Uterus (tissue), 3 donors: ENCODE measurements at regions not wholly inside any gene's neighbourhood (a gene's known extent, or its start where the extent isn't known, plus 50 kb on each side); places are given as distances from the start of the nearest gene placed in this dataset.
A peak's percentile ranks its signal among the peaks of the same experiment; 100 is the strongest.
"Not testable (repeated sequence)": the region's sequence is repeated elsewhere in the genome, so short reads cannot be mapped to it uniquely, and the experiment has no call there.

Experiments used
- DNase-seq, 2 donors: peaks; one replicate each; pipeline ENCODE4 v3.0.0-alpha.2; 2019 to 2020
- H3K27ac ChIP-seq, 2 donors: fragments of 200-600 bp; sonication (generic); 1 replicate in 1 of 2; 2 replicates in 1 of 2; pipeline ENCODE4 v1.5.1; 2016 to 2018
- H3K27me3 ChIP-seq, 2 donors: fragments of 200-600 bp; sonication (generic); one replicate each; pipeline ENCODE4 v1.5.1; 2018 to 2019; ENCODE audit warnings: control low read depth in 1 of 2
- H3K36me3 ChIP-seq, 2 donors: fragments of 200-600 bp; sonication (generic); one replicate each; pipeline ENCODE4 v1.5.1; 2019; ENCODE audit warnings: control low read depth in 1 of 2
- H3K4me1 ChIP-seq, 2 donors: fragments of 200-600 bp; sonication (generic); one replicate each; pipeline ENCODE4 v1.5.1; 2018 to 2019; ENCODE audit warnings: control low read depth in 1 of 2
- H3K4me3 ChIP-seq, 2 donors: fragments of 200-600 bp; sonication (generic); 1 replicate in 1 of 2; 2 replicates in 1 of 2; pipeline ENCODE4 v1.5.1; 2018 to 2019; ENCODE audit warnings: mild to moderate bottlenecking in 1 of 2
- H3K9me3 ChIP-seq, 2 donors: fragments of 200-600 bp; sonication (generic); one replicate each; pipeline ENCODE4 v1.5.1; 2019; ENCODE audit warnings: control low read depth in 1 of 2
- POLR2A ChIP-seq, 2 donors: fragments of 450-650 bp; IDR thresholded peaks; one replicate each; pipeline ENCODE4 v1.6.1; 2016; ENCODE audit warnings: antibody characterized with exemption in 2 of 2, mild to moderate bottlenecking in 1 of 2, moderate library complexity in 1 of 2
- intact Hi-C: fragments of 100-400 bp; cut with DNase I; formaldehyde crosslinking; loops from one replicate; pipeline ENCODE4 v1.15.1; 2023; ENCODE audit warnings: low total_unique reads
- TF ChIP-seq, protein P1 (sequence below), 4 experiments: fragments of 200-600 bp in 2 of 4; fragments of 450-650 bp in 2 of 4; sonication (generic) in 2 of 4; IDR thresholded peaks; one replicate each; pipeline ENCODE4 v1.5.1; 2016 to 2019; ENCODE audit warnings: antibody characterized with exemption in 4 of 4, mild to moderate bottlenecking in 2 of 4, moderate library complexity in 1 of 4
- donor health status: DM: yes; HTN: yes; CAD: no.

DNA sequence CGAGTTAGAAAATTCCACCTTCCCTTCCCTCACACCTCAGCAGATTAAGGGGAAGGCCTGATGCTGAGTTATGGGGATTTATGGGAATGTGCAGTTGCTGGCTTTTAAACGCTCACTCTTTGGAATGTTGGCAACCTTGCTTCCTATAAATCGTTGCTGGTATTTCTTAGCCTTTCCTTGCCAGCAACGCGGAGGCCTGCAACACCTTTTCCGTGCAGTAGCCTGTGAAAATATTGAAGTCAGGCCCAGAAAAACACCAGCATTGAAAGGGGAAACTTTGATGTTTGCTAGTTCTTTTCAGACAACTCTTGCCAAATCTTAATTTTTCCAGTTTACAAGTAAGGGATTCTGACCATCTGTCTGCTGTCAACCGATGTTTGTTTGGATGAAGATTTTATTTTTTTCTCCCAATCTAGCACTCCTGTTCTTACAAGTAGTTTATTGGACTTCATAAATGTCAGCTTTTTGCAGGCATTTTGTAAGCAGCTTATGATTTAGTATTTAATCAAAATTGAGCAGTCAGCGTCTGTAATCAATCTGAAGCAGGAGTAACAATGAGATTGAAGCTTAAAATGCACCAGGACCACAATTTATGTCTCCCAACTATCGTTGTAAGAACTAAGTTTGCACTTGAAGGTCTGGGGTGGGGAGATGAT, 251.0 kb downstream of the RPLP1 start:
- H3K27ac ChIP-seq: no peak overlapping the region
- H3K4me1 ChIP-seq: peaks cover 0 to 13% of the 10 kb centered on the region in 2 donors
- TF ChIP-seq POLR2A (IDR thresholded peaks at IDR 0.05): no peak
- TF ChIP-seq, protein P1, sequence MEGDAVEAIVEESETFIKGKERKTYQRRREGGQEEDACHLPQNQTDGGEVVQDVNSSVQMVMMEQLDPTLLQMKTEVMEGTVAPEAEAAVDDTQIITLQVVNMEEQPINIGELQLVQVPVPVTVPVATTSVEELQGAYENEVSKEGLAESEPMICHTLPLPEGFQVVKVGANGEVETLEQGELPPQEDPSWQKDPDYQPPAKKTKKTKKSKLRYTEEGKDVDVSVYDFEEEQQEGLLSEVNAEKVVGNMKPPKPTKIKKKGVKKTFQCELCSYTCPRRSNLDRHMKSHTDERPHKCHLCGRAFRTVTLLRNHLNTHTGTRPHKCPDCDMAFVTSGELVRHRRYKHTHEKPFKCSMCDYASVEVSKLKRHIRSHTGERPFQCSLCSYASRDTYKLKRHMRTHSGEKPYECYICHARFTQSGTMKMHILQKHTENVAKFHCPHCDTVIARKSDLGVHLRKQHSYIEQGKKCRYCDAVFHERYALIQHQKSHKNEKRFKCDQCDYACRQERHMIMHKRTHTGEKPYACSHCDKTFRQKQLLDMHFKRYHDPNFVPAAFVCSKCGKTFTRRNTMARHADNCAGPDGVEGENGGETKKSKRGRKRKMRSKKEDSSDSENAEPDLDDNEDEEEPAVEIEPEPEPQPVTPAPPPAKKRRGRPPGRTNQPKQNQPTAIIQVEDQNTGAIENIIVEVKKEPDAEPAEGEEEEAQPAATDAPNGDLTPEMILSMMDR (IDR thresholded peaks at IDR 0.05): no peak
- no peak overlapping the region for H3K4me3 ChIP-seq
- intact Hi-C loops: no loop called here
- DNase-seq: peak in 1 of 2 donors; percentile 28
- no peaks in the 10 kb centered on the region for H3K9me3 ChIP-seq
- no peaks in the 10 kb centered on the region for H3K36me3 ChIP-seq
- H3K27me3 ChIP-seq: no peaks in the 10 kb centered on the region

DNA sequence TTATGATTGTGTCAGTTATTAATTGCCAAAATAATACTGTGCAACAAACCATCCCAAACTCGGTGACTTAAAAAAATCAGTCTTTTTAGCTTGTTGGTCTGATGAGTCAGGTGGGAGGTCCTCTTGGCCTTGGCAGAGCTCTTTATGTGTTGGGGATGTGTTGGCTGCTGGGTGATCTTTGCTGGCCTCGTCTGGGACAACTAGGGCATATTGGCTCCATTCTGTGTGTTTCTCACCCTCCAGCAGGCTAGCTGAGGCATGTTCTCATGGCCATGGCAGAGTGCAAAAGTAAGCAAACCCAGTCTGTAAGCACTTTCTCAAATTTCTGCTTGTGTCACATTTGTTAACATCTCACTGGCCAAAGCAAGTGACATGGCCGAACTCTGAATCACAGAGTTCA, 251.6 kb downstream of the RPLP1 start:
- TF ChIP-seq, protein P1 (IDR thresholded peaks at IDR 0.05): no peak
- TF ChIP-seq POLR2A (IDR thresholded peaks at IDR 0.05): no peak
- Histone ChIP-seq H3K27me3 (no peaks in the 10 kb centered on the region), H3K4me1 (peaks cover 0 to 13% of the 10 kb centered on the region in 2 donors), H3K27ac (no peak overlapping the region), H3K9me3 (no peaks in the 10 kb centered on the region), H3K4me3 (no peak overlapping the region), H3K36me3 (no peaks in the 10 kb centered on the region)
- no peak for DNase-seq
- intact Hi-C loops: no loop called here

DNA sequence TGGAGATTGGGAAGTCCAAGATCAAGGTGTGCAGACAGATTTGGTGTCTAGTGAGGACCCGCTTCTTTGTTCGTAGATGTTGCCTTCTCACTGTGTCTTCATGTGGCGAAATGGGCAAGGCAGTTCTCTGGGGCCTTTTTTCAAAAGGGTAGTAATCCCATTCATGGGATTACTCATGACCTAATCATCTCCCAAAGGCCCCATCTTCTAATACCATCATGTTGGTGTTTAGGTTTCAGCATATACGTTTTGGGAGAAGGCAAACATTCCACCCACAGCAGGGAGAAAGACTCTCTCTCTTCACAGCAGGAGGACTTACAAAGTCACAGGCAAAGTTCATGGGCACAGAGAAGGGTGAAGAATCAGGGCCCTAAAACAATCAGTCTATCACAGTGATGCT, 252.1 kb downstream of the RPLP1 start:
- Histone ChIP-seq H3K27ac (no peak overlapping the region), H3K4me3 (no peak overlapping the region), H3K36me3 (no peaks in the 10 kb centered on the region), H3K4me1 (peaks cover 0 to 13% of the 10 kb centered on the region in 2 donors), H3K9me3 (no peaks in the 10 kb centered on the region), H3K27me3 (no peaks in the 10 kb centered on the region)
- no peak for TF ChIP-seq POLR2A (IDR thresholded peaks at IDR 0.05)
- TF ChIP-seq, protein P1 (IDR thresholded peaks at IDR 0.05): no peak
- DNase-seq: no peak
- intact Hi-C loops: no loop called here

DNA sequence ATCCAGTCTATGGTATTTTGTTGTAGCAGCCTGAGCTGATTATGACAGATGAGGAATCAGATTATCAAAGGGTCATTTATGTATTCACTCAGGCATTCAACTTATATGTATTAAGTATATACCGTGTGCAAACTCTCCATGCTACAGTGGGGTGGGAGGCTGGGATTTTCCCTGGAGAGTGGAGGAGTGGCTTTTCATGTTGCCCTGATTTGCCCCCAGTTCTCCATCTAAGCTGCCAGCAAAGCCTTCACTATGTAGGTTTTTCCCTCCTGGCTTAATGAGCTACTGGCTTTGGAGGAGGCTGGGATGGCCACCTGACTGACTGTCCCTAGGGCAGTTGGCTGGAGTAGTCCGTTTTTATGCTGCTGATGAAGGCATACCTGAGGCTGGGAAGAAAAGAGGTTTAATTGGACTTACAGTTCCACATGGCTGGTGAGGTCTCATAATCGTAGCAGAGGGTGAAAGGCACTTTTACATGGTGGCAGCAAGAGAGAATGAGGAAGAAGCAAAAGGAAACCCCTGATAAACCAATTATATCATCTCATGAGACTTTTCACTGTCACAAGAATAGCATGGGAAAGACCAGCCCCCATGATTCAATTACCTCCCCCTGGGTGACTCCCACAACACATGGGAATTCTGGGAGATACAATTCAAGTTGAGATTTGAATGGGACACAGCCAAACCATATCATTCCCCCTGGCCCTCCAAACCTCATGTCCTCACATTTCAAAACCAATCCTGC, 253.9 kb downstream of the RPLP1 start:
- Histone ChIP-seq H3K27ac (no peak overlapping the region), H3K9me3 (no peaks in the 10 kb centered on the region), H3K36me3 (no peaks in the 10 kb centered on the region), H3K4me3 (no peak overlapping the region), H3K4me1 (peaks cover 0 to 13% of the 10 kb centered on the region in 2 donors), H3K27me3 (no peaks in the 10 kb centered on the region)
- DNase-seq: no peak
- TF ChIP-seq POLR2A (IDR thresholded peaks at IDR 0.05): no peak
- TF ChIP-seq, protein P1 (IDR thresholded peaks at IDR 0.05): no peak
- intact Hi-C loops: no loop called here

DNA sequence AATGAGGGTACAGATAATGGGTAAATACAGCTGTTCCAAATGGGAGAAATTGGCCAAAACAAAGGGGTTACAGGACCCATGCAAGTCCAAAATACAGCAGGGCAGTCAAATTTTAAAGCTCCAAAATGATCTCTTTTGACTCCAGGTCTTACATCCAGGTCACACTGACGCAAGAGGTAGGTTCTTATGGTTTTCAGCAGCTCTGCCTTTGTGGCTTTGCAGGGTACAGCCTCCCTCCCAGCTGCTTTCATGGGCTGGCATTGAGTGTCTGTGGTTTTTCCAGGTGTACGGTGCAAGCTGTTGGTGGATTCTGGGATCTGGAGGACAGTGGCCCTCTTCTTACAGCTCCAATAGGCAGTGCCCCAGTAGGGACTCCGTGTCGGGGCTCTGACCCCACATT, 254.6 kb downstream of the RPLP1 start:
- H3K4me3 ChIP-seq, DNase-seq, H3K27me3 ChIP-seq, H3K9me3 ChIP-seq, H3K36me3 ChIP-seq, H3K27ac ChIP-seq, intact Hi-C loops: not testable (repeated sequence)
- H3K4me1 ChIP-seq: peaks cover 0 to 13% of the 10 kb centered on the region in 2 donors

DNA sequence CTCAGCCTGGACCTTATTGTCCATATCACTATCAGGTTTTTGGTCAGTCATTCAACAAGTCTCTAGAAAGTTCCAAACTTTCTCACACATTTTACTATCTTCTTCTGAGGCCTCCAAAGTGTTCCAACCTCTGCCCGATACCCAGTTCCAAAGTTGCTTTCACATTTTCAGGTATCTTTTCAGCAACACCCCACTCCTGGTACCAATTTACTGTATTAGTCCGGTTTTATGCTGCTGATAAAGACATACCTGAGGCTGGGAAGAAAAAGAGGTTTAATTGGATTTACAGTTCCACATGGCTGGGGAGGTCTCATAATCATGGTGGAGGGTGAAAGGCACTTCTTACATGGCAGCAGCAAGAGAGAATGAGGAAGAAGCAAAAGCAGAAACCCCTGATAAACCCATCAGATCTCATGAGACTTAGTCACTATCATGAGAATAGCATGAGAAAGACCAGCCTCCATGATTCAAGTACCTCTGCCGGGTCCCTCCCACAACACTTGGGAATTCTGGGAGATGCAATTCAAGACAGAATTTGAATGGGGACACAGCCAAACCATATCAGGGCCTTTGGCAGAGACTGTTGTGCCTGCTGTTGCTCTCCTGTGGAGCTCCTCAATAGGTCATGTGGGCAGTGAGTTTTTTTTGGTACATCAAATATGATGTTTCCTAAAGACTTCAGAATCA, 256.0 kb downstream of the RPLP1 start:
- H3K36me3 ChIP-seq, H3K9me3 ChIP-seq, H3K27ac ChIP-seq, DNase-seq, intact Hi-C loops, H3K4me3 ChIP-seq, H3K4me1 ChIP-seq, H3K27me3 ChIP-seq: not testable (repeated sequence)
